ENCODE measurements at regions not wholly inside any gene's neighbourhood (a gene's known extent, or its start where the extent isn't known, plus 50 kb on each side); places are given as distances from the start of the nearest gene placed in this dataset.

GRCh38 chr1:56403321-56403720 is 176.0 kb downstream of the PLPP3 start:
- Histone ChIP-seq H4K20me1 (ENCODE audit: insufficient read depth) (no peaks in the 10 kb centered on the region), H3K9me2 (ENCODE audit: insufficient read depth) (peaks cover 4% of the 10 kb centered on the region; the same call in 1 of the 2 replicates), H2AFZ (no peak overlapping the region), H3K4me3 (no peak overlapping the region), H3F3A (ENCODE audit: insufficient read depth) (no peaks in the 10 kb centered on the region), H3K79me2 (ENCODE audit: insufficient read depth) (no peaks in the 10 kb centered on the region), H3K9ac (no peak overlapping the region), H3K27me3 (replicated peaks; ENCODE audit: insufficient read depth) (no peaks in the 10 kb centered on the region), H3K9me3 (ENCODE audit: low read depth) (no peaks in the 10 kb centered on the region), H3K4me2 (ENCODE audit: unreplicated experiment) (no peak overlapping the region), H3K36me3 (ENCODE audit: low read depth) (no peaks in the 10 kb centered on the region), H3K27ac (no peak overlapping the region), H3K4me1 (ENCODE audit: insufficient read depth) (no peaks in the 10 kb centered on the region)
- in situ Hi-C loops (cut with MboI): no loop called here
- DNase-seq: no peak
- 87 to 93% methylated on average over 4 of the region's 4 CpGs for WGBS, 2 experiments (ENCODE audit: low coverage in 1 of 2, low lambda C conversion rate in 2 of 2, missing lambda C conversion rate in 2 of 2)
- TF ChIP-seq EZH2 (IDR thresholded peaks at IDR 0.05; ENCODE audit: insufficient read depth, poor library complexity, severe bottlenecking): no peak

DNA sequence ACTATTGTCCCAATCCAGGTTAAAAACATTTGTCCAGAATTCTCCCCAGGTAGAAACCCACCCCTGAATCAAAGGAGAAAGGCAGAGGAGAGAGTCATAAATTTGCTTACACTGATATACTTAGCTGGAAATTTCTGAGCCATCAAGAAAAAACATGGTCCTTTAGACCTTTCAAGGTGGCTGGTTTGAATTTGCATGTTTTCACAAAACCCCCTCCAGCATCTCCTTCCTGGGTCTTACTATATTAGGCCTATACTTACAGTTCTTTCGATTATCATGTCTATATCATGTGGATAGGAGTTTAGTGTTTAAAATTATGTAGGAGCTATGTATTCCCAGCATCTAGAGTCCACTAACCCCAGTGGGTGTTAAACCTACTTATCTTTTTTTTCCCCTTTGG is 178.2 kb downstream of the PLPP3 start:
- H4K20me1 ChIP-seq (ENCODE audit: insufficient read depth): no peaks in the 10 kb centered on the region
- peaks cover 5% of the 10 kb centered on the region for H3K4me1 ChIP-seq (ENCODE audit: insufficient read depth)
- TF ChIP-seq EZH2 (IDR thresholded peaks at IDR 0.05; ENCODE audit: insufficient read depth, poor library complexity, severe bottlenecking) (no peak), EZH2phosphoT487 (IDR thresholded peaks at IDR 0.05; ENCODE audit: insufficient read depth, low read depth) (no peak)
- H3K4me2 ChIP-seq (ENCODE audit: unreplicated experiment): no peak overlapping the region
- peaks cover 5% of the 10 kb centered on the region; the same call in 1 of the 2 replicates for H3F3A ChIP-seq (ENCODE audit: insufficient read depth)
- no peak overlapping the region for H3K27ac ChIP-seq
- no peaks in the 10 kb centered on the region for H3K79me2 ChIP-seq (ENCODE audit: insufficient read depth)
- H3K9ac ChIP-seq: no peak overlapping the region
- peaks cover 4% of the 10 kb centered on the region; the same call in 1 of the 2 replicates for H3K9me2 ChIP-seq (ENCODE audit: insufficient read depth)
- 60 to 82% methylated on average over 1 of the region's 1 CpG for WGBS, 2 experiments (ENCODE audit: low coverage in 1 of 2, low lambda C conversion rate in 2 of 2, missing lambda C conversion rate in 2 of 2)
- in situ Hi-C loops (cut with MboI): no loop called here
- H2AFZ ChIP-seq: no peak overlapping the region
- no peaks in the 10 kb centered on the region for H3K36me3 ChIP-seq (ENCODE audit: low read depth)
- no peak for DNase-seq
- no peaks in the 10 kb centered on the region for H3K27me3 ChIP-seq (replicated peaks; ENCODE audit: insufficient read depth)
- H3K9me3 ChIP-seq (ENCODE audit: low read depth): no peaks in the 10 kb centered on the region
- no peak overlapping the region for H3K4me3 ChIP-seq

DNA sequence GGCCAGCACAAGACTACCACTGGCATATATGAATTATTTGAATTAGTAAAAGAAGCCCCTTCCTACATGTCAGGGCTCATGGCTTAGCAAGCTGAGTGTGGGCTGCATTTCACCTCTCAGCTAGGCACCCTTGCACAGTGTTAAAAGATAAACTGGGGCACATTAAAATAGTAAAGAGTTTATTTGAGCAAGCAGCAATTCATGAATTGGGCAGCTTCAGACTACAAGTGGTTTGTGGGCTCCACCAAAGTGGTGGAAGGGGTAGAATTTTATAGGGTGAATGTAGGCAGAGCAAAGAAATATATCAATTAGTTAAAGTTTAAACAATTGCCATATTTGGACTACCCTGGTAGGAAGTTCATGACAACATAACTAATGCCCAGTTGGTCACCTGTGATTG is 178.8 kb downstream of the PLPP3 start:
- Histone ChIP-seq H3K9ac (no peak overlapping the region), H3K4me1 (ENCODE audit: insufficient read depth) (peaks cover 5% of the 10 kb centered on the region), H3K4me2 (ENCODE audit: unreplicated experiment) (no peak overlapping the region), H4K20me1 (ENCODE audit: insufficient read depth) (no peaks in the 10 kb centered on the region), H3K27me3 (replicated peaks; ENCODE audit: insufficient read depth) (no peaks in the 10 kb centered on the region), H3K27ac (no peak overlapping the region), H3K79me2 (ENCODE audit: insufficient read depth) (no peaks in the 10 kb centered on the region), H2AFZ (no peak overlapping the region), H3F3A (ENCODE audit: insufficient read depth) (peaks cover 5% of the 10 kb centered on the region; the same call in 1 of the 2 replicates), H3K36me3 (ENCODE audit: low read depth) (no peaks in the 10 kb centered on the region), H3K9me2 (ENCODE audit: insufficient read depth) (peaks cover 4% of the 10 kb centered on the region; the same call in 1 of the 2 replicates), H3K9me3 (ENCODE audit: low read depth) (no peaks in the 10 kb centered on the region), H3K4me3 (no peak overlapping the region)
- TF ChIP-seq EZH2 (IDR thresholded peaks at IDR 0.05; ENCODE audit: insufficient read depth, poor library complexity, severe bottlenecking) (no peak), EZH2phosphoT487 (IDR thresholded peaks at IDR 0.05; ENCODE audit: insufficient read depth, low read depth) (no peak)
- in situ Hi-C loops (cut with MboI): no loop called here
- DNase-seq: no peak

- no peaks in the 10 kb centered on the region for H3K9me3 ChIP-seq (ENCODE audit: low read depth)
- TF ChIP-seq EZH2 (IDR thresholded peaks at IDR 0.05; ENCODE audit: insufficient read depth, poor library complexity, severe bottlenecking): no peak
- no peak for TF ChIP-seq EZH2phosphoT487 (IDR thresholded peaks at IDR 0.05; ENCODE audit: insufficient read depth, low read depth)
- peaks cover 5% of the 10 kb centered on the region; the same call in 1 of the 2 replicates for H3F3A ChIP-seq (ENCODE audit: insufficient read depth)
- no peak overlapping the region for H3K27ac ChIP-seq
- no peak overlapping the region for H3K4me2 ChIP-seq (ENCODE audit: unreplicated experiment)
- H3K27me3 ChIP-seq (replicated peaks; ENCODE audit: insufficient read depth): no peaks in the 10 kb centered on the region
- DNase-seq: no peak
- no peak overlapping the region for H3K9ac ChIP-seq
- no peaks in the 10 kb centered on the region for H4K20me1 ChIP-seq (ENCODE audit: insufficient read depth)
- peaks cover 4% of the 10 kb centered on the region; the same call in 1 of the 2 replicates for H3K9me2 ChIP-seq (ENCODE audit: insufficient read depth)
- 19 to 20% methylated on average over 3 of the region's 3 CpGs for WGBS, 2 experiments (ENCODE audit: low coverage in 1 of 2, low lambda C conversion rate in 2 of 2, missing lambda C conversion rate in 2 of 2)
- no peak overlapping the region for H3K4me3 ChIP-seq
- no peak overlapping the region for H2AFZ ChIP-seq
- H3K36me3 ChIP-seq (ENCODE audit: low read depth): no peaks in the 10 kb centered on the region
- H3K4me1 ChIP-seq (ENCODE audit: insufficient read depth): peaks cover 5% of the 10 kb centered on the region
- in situ Hi-C loops (cut with MboI): no loop called here
- no peaks in the 10 kb centered on the region for H3K79me2 ChIP-seq (ENCODE audit: insufficient read depth)
Observed at GRCh38 chr1:56399795-56400194, 179.6 kb downstream of the PLPP3 start.

DNA sequence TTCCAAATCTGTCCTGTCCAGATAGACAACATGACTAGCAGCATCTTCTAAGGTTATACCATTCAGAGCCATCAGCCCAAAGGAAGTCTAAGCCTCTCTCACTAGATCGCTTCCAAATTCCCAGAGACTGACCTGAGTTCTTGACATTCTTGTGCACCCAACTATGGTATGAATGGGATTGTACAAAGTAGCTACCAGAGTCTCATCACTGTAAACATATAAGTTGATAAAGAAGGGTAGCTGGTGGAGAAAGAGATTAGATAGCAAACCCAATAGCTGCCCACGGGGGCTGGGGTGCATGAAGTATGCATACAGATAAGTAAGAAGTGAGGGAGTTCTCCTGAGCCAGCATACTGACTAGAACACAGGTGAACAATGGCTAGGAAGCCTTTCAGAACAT is 180.0 kb downstream of the PLPP3 start:
- no peaks in the 10 kb centered on the region for H3K9me3 ChIP-seq (ENCODE audit: low read depth)
- in situ Hi-C loops (cut with MboI): no loop called here
- TF ChIP-seq EZH2 (IDR thresholded peaks at IDR 0.05; ENCODE audit: insufficient read depth, poor library complexity, severe bottlenecking): no peak
- no peak for TF ChIP-seq EZH2phosphoT487 (IDR thresholded peaks at IDR 0.05; ENCODE audit: insufficient read depth, low read depth)
- no peaks in the 10 kb centered on the region for H3K27me3 ChIP-seq (replicated peaks; ENCODE audit: insufficient read depth)
- no peak overlapping the region for H3K27ac ChIP-seq
- H3K4me2 ChIP-seq (ENCODE audit: unreplicated experiment): no peak overlapping the region
- no peaks in the 10 kb centered on the region for H4K20me1 ChIP-seq (ENCODE audit: insufficient read depth)
- peaks cover 5% of the 10 kb centered on the region for H3K4me1 ChIP-seq (ENCODE audit: insufficient read depth)
- no peak overlapping the region for H2AFZ ChIP-seq
- H3K4me3 ChIP-seq: no peak overlapping the region
- no peaks in the 10 kb centered on the region for H3K79me2 ChIP-seq (ENCODE audit: insufficient read depth)
- peaks cover 4% of the 10 kb centered on the region; the same call in 1 of the 2 replicates for H3K9me2 ChIP-seq (ENCODE audit: insufficient read depth)
- peaks cover 5% of the 10 kb centered on the region; the same call in 1 of the 2 replicates for H3F3A ChIP-seq (ENCODE audit: insufficient read depth)
- H3K9ac ChIP-seq: no peak overlapping the region
- H3K36me3 ChIP-seq (ENCODE audit: low read depth): no peaks in the 10 kb centered on the region
- DNase-seq: no peak
- 85 to 90% methylated on average over 2 of the region's 2 CpGs for WGBS, 2 experiments (ENCODE audit: low coverage in 1 of 2, low lambda C conversion rate in 2 of 2, missing lambda C conversion rate in 2 of 2)
